GM12891 (cell line): ENCODE measurements at regions not wholly inside any gene's neighbourhood (a gene's known extent, or its start where the extent isn't known, plus 50 kb on each side); places are given as distances from the start of the nearest gene placed in this dataset.

ENCODE experiments used
- POLR2A ChIP-seq: IDR thresholded peaks from 2 replicates; pipeline ENCODE4 v1.6.1; 2011; ENCODE audit warnings: low read depth, low read length, control low read depth
- POLR2AphosphoS5 ChIP-seq: IDR thresholded peaks from 2 replicates; pipeline ENCODE4 v1.6.1; 2011; ENCODE audit warnings: low read depth, low read length, control low read depth
- SPI1 ChIP-seq: IDR thresholded peaks from 2 replicates; pipeline ENCODE4 v1.6.1; 2011; ENCODE audit warnings: low read depth, low read length, control low read depth
- TAF1 ChIP-seq: IDR thresholded peaks from 2 replicates; pipeline ENCODE4 v1.6.1; 2011; ENCODE audit warnings: low read depth, low read length, control low read depth

GRCh38 chr3:127084401-127084990 is 101.6 kb downstream of the PLXNA1 start:
- TF ChIP-seq POLR2A (no peak), POLR2AphosphoS5 (no peak), SPI1 (no peak), TAF1 (no peak)
